HUES48 (cell line): ENCODE measurements at regions not wholly inside any gene's neighbourhood (a gene's known extent, or its start where the extent isn't known, plus 50 kb on each side); places are given as distances from the start of the nearest gene placed in this dataset.

Experiments
- H3K27ac ChIP-seq: one replicate; pipeline ENCODE4 v1.7.0; 2013; ENCODE audit warnings: low read depth, low read length, inconsistent platforms
- H3K27me3 ChIP-seq: 2 replicates; pipeline ENCODE4 v1.6.1; 2013; ENCODE audit warnings: mild to moderate bottlenecking, low read length; ENCODE audit not compliant: control insufficient read depth, insufficient read depth
- H3K36me3 ChIP-seq: 2 replicates; pipeline ENCODE4 v1.6.1; 2013; ENCODE audit warnings: low read length; ENCODE audit not compliant: control insufficient read depth, insufficient read depth
- H3K4me1 ChIP-seq: 2 replicates; pipeline ENCODE4 v1.6.1; 2013; ENCODE audit warnings: mild to moderate bottlenecking, low read length; ENCODE audit not compliant: control insufficient read depth, insufficient read depth
- H3K4me3 ChIP-seq: 2 replicates; pipeline ENCODE4 v1.5.1; 2013; ENCODE audit warnings: mild to moderate bottlenecking, low read depth, low read length
- H3K9ac ChIP-seq: 2 replicates; pipeline ENCODE4 v1.6.1; 2013; ENCODE audit warnings: mild to moderate bottlenecking, low read depth, low read length, moderate library complexity
- H3K9me3 ChIP-seq: 2 replicates; pipeline ENCODE4 v1.6.1; 2013; ENCODE audit warnings: low read length; ENCODE audit not compliant: control insufficient read depth, insufficient read depth

DNA sequence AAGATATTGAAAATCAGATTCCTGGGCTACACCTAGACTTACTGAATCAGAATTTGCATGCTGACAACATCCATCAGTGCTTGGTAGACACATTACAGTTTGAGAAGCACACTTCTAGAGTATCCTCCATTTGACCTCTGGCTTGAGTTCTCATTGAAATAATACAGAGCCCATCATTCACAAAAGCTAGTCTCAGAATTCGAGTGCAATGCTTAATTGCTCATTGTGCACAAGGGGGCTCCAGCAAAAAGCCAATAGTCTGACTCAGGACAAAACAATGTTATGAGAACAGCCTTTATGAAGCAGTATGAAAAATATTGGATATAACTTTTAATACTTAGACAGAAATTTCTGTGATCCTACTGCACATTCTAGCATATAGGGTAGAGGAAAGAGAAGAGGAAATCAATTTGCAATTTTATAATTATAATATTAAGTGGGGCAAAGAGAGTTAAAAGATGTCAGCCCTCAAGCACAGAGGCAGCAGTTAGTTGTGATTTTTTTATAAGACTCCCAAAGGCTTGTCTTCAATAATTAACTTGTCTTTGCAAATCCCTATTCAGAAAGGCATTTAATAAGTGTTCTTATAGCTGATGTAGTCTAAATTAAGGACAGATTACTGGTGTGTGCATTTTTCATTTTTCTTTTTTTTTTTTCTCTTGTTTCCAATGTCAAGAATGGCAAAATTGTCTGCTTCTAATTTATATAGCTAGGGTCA, 105.8 kb upstream of the ANK3 start:
- no peaks in the 10 kb centered on the region for H3K9me3 ChIP-seq
- H3K9ac ChIP-seq: no peak overlapping the region
- no peaks in the 10 kb centered on the region for H3K36me3 ChIP-seq
- H3K4me3 ChIP-seq: no peak overlapping the region
- no peaks in the 10 kb centered on the region for H3K27me3 ChIP-seq
- H3K4me1 ChIP-seq: no peaks in the 10 kb centered on the region
- H3K27ac ChIP-seq: no peak overlapping the region

DNA sequence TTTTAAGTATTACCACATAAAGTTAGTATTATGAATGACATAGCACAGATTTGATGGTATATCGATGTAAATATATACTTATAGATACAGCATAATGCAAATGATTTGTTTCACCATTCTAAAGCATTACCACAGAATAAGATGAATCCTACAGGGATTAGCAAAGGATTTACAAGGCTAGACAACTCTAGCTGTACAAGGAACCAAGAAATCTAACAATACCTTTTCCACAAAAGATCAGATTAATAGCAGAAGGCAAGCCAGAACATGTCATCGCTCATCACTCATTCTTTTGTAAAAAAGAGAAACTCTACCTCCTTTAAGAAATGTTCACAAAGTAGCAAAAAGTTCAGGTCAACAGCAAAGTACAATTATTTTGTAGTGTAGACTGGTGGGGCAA, 105.1 kb upstream of the ANK3 start:
- no peak overlapping the region for H3K27ac ChIP-seq
- no peaks in the 10 kb centered on the region for H3K4me1 ChIP-seq

DNA sequence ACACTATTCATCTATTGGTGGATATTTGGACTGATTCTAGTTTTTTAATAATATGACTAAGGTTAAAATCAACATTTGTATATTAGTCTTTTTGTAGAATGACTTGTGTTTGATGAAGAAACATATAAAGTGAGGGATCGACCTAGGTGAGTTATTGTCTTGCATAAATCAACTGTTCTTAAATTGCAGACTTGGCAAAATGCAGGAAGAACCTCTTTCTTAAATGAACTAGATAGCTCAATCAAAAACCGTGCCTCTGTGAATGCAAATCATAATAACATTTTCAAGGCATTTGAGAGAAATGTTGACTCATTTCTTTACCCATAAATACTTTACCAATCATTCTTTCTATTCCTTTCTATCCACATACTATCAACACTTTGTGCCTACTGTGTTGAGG, 101.5 kb upstream of the ANK3 start:
- Histone ChIP-seq H3K4me1 (no peaks in the 10 kb centered on the region), H3K36me3 (no peaks in the 10 kb centered on the region), H3K9me3 (no peaks in the 10 kb centered on the region), H3K27ac (no peak overlapping the region), H3K9ac (no peak overlapping the region), H3K4me3 (no peak overlapping the region), H3K27me3 (no peaks in the 10 kb centered on the region)

More for the DNA sequence above, 105.1 kb upstream of the ANK3 start:
- Histone ChIP-seq H3K9ac (no peak overlapping the region), H3K4me3 (no peak overlapping the region), H3K9me3 (no peaks in the 10 kb centered on the region), H3K36me3 (no peaks in the 10 kb centered on the region), H3K27me3 (no peaks in the 10 kb centered on the region)

DNA sequence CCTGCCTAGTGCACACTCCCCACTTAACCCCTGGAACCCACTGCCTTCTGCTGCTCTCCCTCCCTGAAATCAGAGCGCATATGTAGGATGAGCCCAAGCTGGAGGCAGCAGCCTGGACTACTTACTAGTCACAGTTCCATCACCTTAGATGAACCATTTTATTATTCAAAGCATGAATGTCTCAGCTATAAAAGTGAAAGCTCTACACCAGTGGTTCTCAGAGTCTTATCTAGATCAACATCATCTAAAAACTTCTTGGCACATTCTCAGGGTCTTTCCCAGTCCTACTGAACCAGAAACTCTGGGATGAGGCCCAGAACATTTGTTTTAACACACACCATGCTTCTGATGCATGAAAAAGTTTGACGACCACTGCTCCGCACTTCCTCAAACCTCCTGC, 100.3 kb upstream of the ANK3 start:
- no peak overlapping the region for H3K9ac ChIP-seq
- H3K4me3 ChIP-seq: no peak overlapping the region
- H3K9me3 ChIP-seq: no peaks in the 10 kb centered on the region
- H3K36me3 ChIP-seq: no peaks in the 10 kb centered on the region
- no peak overlapping the region for H3K27ac ChIP-seq
- H3K27me3 ChIP-seq: no peaks in the 10 kb centered on the region
- no peaks in the 10 kb centered on the region for H3K4me1 ChIP-seq

DNA sequence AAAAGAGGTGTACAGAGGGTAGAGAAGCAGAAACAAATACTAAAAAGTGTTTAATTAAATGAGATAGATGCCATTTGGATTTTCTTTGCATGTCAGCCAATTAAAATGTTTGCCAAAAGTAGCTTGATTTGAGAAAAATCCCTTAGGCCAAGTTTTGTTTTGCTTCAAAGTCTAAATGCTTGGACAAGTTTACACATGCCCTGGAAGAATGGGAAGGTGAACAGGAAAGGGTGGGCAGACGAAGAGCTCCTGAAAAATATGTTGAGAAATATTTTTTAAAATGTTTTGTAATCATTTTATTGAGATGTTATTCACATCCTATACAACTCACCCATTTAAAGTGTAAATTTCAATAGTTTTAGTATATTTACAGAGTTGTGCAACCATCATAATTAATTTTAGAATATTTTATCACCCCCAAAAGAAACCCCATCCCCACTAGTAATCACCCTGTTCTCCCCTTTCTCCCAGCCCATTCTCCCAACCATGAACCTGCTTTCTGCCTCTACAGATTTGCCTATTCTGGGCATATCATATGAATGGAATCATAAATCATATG, 98.5 kb upstream of the ANK3 start:
- Histone ChIP-seq H3K9me3 (no peaks in the 10 kb centered on the region), H3K27me3 (no peaks in the 10 kb centered on the region), H3K9ac (no peak overlapping the region), H3K27ac (no peak overlapping the region), H3K4me3 (no peak overlapping the region), H3K36me3 (no peaks in the 10 kb centered on the region), H3K4me1 (no peaks in the 10 kb centered on the region)

DNA sequence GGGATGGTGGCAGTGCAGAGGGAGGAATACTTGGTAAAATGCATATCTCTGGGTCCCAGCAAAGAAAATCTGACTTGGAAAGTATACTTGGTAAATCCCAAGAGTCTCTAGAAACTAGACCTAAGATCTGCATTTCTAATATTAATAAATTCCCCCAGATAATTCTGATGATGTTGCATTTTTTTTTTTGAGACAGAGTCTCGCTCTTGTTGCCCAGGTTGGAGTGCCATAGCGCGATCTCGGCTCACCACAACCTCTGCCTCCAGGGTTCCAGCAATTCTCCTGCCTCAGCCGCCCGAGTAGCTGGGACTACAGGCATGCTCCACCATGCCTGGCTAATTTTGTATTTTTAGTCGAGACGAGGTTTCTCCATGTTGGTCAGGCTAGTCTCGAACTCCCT, 97.9 kb upstream of the ANK3 start:
- H3K4me3 ChIP-seq: no peak overlapping the region
- H3K9ac ChIP-seq: no peak overlapping the region
- no peaks in the 10 kb centered on the region for H3K27me3 ChIP-seq
- no peaks in the 10 kb centered on the region for H3K9me3 ChIP-seq
- no peaks in the 10 kb centered on the region for H3K36me3 ChIP-seq
- no peak overlapping the region for H3K27ac ChIP-seq
- H3K4me1 ChIP-seq: no peaks in the 10 kb centered on the region

DNA sequence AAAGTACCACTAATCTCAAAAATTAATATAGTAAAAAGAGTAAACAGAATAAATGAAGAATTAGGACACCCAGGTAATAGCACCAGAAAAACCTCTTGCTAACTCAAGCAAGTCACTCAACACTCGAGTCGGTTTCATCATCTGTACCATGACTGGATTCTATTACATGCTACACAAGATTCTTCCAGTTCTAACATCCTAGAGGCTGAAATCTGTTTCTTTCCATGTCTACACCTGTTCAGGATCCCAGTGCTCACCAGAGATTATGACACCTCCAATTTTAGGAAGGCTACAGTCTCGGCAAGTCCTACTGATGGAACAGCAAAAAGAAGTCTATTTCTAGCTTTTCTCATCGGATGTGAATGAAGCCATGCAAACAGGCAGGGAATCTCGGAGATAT, 95.3 kb upstream of the ANK3 start:
- Histone ChIP-seq H3K27me3 (no peaks in the 10 kb centered on the region), H3K4me3 (no peak overlapping the region), H3K9me3 (no peaks in the 10 kb centered on the region), H3K36me3 (no peaks in the 10 kb centered on the region), H3K9ac (no peak overlapping the region), H3K4me1 (peaks cover 3% of the 10 kb centered on the region), H3K27ac (no peak overlapping the region)

DNA sequence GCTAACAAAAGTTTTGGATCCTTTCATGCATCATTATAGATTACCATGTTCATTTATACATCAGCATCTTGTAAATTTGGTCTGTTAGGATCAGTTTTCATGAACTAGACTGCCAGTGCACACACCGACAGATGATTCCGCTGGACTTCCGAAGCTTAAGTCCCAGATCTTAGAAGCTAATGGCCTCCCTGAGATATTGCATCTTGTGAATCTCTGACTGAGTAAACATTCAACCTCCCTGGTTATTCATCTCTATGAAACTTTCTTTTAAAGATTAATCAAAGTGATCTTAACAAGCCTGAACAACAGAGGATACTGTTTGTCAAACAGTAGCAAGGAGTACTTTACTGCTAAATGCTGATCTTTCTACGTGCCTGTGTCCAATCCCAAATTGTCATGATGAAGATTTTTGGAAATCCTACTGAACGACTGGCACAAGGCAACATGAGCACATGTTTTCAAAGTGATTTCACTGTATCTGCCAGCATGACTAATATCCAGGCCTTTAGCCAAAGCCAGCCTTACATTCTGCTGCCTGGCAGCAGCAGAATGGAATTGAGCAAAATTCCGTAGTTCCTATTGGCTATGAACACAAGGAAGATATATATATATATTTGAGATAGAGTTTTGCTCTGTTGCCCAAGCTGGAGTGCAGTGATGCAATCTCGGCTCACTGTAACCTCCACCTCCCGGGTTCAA, 91.3 kb upstream of the ANK3 start:
- no peak overlapping the region for H3K27ac ChIP-seq
- H3K36me3 ChIP-seq: no peaks in the 10 kb centered on the region
- no peaks in the 10 kb centered on the region for H3K9me3 ChIP-seq
- no peak overlapping the region for H3K4me3 ChIP-seq
- H3K27me3 ChIP-seq: no peaks in the 10 kb centered on the region
- no peak overlapping the region for H3K9ac ChIP-seq
- peaks cover 18% of the 10 kb centered on the region for H3K4me1 ChIP-seq

DNA sequence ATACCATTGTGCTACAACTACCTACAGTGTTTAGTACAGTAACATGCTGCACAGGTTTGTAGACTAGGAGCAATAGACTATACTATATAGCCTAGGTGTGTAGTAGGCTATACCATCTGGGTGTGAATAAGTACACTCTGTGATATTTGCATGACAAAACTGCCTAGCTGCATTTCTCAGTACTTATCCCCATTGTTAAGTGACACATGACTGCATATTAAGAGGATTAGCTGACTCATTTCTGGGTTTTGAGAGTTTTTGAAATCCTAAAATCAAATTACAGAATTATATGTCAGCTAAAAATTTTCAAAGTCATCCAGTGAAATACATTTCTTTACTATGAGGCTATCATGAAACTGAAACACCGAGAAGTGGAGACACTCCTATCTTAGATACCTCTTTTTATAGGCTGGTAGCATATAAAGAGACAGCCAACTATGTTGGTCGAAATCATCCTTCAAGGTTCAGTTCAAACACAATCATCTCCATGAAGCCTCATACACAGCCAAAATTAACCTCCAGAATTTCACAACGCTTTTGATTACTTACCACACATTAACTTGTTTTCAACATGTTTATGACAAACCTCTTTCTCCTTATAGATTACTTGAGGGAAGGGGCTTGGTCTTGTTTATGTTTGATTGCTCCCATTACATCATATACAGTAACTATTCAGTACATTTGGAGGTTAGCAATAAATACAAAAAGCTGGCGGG, 89.8 kb upstream of the ANK3 start:
- Histone ChIP-seq H3K4me3 (no peak overlapping the region), H3K27me3 (no peaks in the 10 kb centered on the region), H3K27ac (no peak overlapping the region), H3K9me3 (no peaks in the 10 kb centered on the region), H3K36me3 (no peaks in the 10 kb centered on the region), H3K9ac (no peak overlapping the region), H3K4me1 (peaks cover 18% of the 10 kb centered on the region)

DNA sequence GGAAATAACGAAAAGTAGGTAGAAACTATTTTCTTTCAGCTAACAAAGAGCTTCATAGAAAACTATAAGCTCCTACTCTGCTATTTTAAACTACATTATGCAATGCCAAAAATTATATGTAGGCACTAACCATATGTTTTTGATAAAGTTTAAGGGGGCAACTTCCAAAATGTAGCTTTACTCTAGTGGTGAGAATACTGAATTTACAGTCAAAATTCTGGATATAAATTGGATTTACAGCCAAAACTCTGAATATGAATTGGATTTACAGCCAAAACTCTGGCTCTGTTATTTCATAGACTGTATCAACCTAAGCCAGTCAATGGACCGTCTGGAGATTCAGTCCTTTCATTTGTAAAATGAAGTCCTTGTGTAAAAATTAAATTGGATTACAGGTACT, 86.8 kb upstream of the ANK3 start:
- Histone ChIP-seq H3K9ac (no peak overlapping the region), H3K4me1 (peaks cover 18% of the 10 kb centered on the region), H3K36me3 (no peaks in the 10 kb centered on the region), H3K9me3 (no peaks in the 10 kb centered on the region), H3K27me3 (no peaks in the 10 kb centered on the region), H3K4me3 (no peak overlapping the region), H3K27ac (no peak overlapping the region)

DNA sequence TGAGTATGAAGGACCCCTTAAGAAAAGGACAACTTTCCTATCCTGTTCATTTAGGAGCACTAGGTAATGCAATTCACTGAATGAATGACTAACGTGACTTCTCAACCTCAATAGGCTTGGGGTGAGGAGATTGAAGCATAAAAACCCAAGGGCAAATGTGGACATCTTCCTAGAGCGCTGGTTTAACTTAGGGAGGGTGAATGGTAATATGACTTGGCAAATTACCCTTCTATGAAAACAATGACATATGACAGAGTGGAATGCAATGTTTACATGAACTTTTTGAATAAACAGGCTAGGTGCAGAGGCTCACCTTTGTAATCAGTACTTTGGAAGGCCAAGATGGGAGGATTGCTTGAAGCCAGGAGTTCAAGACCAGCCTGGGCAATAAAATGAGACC, 83.9 kb upstream of the ANK3 start:
- no peaks in the 10 kb centered on the region for H3K27me3 ChIP-seq
- peaks cover 5% of the 10 kb centered on the region; the same call in 1 of the 2 replicates for H3K4me1 ChIP-seq
- H3K4me3 ChIP-seq: no peak overlapping the region
- H3K9ac ChIP-seq: no peak overlapping the region
- no peak overlapping the region for H3K27ac ChIP-seq
- no peaks in the 10 kb centered on the region for H3K36me3 ChIP-seq
- H3K9me3 ChIP-seq: no peaks in the 10 kb centered on the region
